HG03457 (cell line): ENCODE measurements at regions not wholly inside any gene's neighbourhood (a gene's known extent, or its start where the extent isn't known, plus 50 kb on each side); places are given as distances from the start of the nearest gene placed in this dataset.
"Not testable (repeated sequence)": the region's sequence is repeated elsewhere in the genome, so short reads cannot be mapped to it uniquely, and the experiment has no call there.

Experiments used
- ATAC-seq: cut with Tn5 transposase; IDR thresholded peaks from one replicate; pipeline ENCODE4 v1.9.1; 2021; ENCODE audit warnings: moderate number of reproducible peaks; ENCODE audit not compliant: unreplicated experiment

GRCh38 chr12:67525617-67525884 is 123.0 kb upstream of the DYRK2 start:
- ATAC-seq = no peak

- no peak for ATAC-seq
Measured at GRCh38 chr12:67526129-67526528, 122.4 kb upstream of the DYRK2 start.

GRCh38 chr12:67531051-67531450 is 117.5 kb upstream of the DYRK2 start:
- no peak for ATAC-seq

GRCh38 chr12:67531501-67531900 is 117.0 kb upstream of the DYRK2 start:
- no peak for ATAC-seq

DNA sequence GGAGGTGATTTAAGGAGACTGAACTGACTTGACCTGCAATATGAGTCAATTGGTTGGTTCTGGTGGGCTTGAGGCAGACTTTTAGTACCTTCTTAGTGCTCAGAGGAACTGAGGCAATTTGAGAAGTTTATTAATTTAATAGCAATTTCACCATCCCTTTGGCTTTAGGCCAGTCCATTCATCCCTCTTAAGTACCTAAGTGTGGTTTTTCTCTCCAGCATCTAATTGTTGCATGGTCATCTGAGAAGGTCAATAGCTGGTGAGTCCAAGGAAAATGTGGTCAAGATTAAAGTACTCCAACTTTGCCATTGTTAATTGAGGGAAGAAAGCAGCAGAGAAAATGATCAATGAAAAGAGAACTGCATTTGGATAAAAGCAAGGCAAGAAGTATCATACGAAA is 115.4 kb upstream of the DYRK2 start:
- ATAC-seq = no peak

GRCh38 chr12:67534046-67534445 is 114.5 kb upstream of the DYRK2 start:
- no peak for ATAC-seq

- no peak for ATAC-seq
Measured at GRCh38 chr12:67534681-67535080, 113.9 kb upstream of the DYRK2 start.

DNA sequence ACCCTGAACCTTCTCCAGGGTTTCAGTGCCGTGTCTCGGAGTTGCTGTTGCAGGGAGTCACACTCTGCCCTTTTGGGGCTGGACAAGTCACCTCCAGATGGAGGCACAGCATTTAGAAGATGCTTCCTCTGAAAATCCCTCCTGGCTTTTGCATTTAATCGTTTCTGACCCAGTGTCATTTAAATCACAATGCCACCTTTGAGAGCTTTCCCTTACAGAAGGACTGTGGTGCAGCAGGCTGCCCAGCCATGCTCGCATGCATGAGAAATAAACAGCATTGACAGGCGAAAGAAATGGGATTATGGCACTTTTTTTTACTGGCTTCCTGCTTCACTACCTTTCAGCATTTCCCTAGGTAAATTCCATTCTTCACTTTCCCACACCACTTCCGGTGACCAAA is 113.4 kb upstream of the DYRK2 start:
- no peak for ATAC-seq

GRCh38 chr12:67535971-67536370 is 112.6 kb upstream of the DYRK2 start:
- ATAC-seq = no peak

DNA sequence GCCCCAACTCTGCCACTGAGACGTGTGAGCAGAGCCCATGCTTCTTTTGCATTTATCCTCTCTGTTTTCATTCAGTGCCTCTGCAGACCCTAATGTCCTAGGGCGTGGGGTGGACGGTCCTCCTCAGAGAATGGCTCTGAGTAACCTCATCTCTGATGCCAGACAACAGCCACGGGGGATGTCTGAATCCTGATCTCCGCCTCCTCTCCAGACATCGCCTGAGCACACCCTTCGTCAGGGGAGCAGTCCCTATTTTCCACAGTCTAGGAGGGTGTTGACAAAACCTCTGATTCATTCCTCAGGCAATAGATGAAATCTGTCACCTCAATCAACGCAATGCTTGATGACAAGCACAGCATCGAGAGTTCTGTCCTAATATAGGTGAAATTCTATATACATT is 109.2 kb upstream of the DYRK2 start:
- no peak for ATAC-seq

DNA sequence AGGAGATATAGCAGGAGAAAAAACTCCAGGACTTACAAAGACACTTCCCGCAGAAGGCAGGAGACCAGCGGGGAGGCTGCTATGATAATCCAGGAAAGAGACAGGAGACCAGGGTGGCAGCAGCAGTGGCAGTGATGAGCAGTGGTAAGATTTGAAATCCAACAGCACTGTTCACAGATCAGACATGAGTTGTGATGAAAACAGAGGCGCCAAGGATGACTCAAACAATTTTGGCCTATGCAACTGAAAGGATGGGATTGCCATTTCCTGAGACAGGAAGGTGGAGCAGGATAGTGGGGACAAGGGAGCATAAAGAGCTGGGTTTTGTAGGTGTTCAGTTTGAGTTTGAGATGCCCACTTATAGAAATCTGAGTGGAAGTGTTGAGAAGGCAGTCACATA is 108.6 kb upstream of the DYRK2 start:
- ATAC-seq = no peak

- no peak for ATAC-seq
Measured at GRCh38 chr12:67540920-67541624, 107.5 kb upstream of the DYRK2 start.

DNA sequence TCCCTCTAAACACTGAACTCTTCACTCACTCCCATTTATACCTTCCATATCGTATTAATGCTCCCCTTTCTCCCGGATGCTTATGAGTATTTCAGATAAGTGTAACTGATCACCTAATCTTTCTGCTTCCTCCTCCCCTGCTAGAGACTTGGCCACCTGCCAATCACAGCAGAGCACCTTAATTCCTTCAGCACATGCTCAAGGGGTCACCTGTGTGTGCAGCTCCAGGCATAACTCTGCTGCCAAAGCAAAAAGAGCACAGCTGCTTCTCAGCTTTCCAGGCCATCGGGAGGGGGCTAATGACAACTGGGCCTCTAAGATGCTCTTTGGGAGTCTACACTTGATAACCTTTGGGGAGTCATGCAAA is 106.9 kb upstream of the DYRK2 start:
- ATAC-seq = no peak

- no peak for ATAC-seq
Measured at GRCh38 chr12:67543021-67543770, 105.3 kb upstream of the DYRK2 start.

GRCh38 chr12:67545298-67545697 is 103.2 kb upstream of the DYRK2 start:
- ATAC-seq = no peak

GRCh38 chr12:67546746-67547145 is 101.8 kb upstream of the DYRK2 start:
- ATAC-seq = no peak

DNA sequence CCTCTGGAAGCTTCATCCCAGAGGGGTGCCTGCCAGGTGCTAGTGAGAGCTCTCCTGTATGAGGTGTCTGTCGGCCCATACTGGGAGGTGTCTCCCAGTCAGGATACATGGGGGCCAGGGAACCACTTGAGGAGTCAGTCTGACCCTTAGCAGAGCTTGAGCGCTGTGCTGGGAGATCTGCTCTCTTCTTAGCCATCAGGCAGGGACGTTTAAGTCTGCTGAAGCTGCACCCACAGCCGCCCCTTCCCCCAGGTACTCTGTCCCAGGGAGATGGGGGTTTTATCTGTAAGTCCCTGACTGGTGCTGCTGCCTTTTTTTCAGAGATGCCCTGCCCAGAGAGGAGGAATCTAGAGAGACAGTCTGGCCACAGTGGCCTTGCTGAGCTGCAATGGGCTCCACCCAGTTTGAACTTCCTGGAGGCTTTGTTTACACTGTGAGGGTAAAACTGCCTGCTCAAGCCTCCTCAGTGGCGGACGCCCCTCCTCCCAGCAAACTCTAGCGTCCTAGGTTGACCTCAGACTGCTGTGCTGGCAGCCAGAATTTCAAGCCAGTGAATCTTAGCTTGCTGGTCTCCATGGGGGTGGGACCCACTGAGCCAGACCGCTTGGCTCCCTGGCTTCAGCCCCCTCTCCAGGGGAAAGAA is 93.3 kb upstream of the DYRK2 start:
- ATAC-seq = not testable (repeated sequence)

DNA sequence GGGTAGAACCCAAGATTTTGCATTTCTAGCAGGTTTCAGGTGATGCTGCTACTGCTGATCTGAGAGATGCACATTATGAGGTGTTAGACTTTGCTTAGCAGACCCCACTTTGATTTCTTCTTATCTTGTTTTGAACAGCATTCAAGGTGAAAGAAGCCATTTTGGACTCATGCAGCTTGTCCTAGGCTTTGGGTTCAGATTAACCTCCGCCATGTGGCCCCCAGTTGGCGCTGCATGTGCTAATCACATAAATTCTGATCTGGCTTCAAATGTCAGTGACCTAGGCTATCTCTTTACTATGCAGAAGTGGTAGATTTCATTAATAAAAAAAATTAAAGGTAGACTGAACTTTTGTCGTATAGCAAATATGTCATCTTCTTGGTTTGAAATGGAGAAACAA is 89.8 kb upstream of the DYRK2 start:
- no peak for ATAC-seq

GRCh38 chr12:67559751-67560150 is 88.8 kb upstream of the DYRK2 start:
- no peak for ATAC-seq

- ATAC-seq = no peak
Measured at GRCh38 chr12:67562513-67563287, 85.8 kb upstream of the DYRK2 start.

GRCh38 chr12:67568055-67568454 is 80.5 kb upstream of the DYRK2 start:
- ATAC-seq = no peak

DNA sequence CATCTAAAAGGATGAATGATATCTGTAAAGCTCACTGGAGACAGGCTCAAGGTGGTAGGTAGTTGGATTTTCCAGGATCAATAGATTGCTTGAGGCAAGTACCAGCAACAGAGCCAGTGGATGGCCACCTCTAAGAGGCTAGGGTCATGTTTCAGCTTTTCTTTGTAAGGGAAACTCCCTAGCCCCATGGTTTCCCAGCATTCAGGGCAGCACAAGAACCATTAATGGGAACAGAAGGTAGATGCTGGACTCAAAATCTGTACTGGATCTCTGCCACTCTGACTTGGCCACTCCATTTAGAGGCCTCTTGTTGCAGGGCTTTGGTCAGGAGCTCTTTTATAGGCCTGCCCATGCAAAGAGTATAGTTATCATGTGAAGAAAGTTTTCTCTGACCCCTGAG is 76.1 kb upstream of the DYRK2 start:
- ATAC-seq = no peak
